HG03280 (cell line): ENCODE measurements at regions not wholly inside any gene's neighbourhood (a gene's known extent, or its start where the extent isn't known, plus 50 kb on each side); places are given as distances from the start of the nearest gene placed in this dataset.

Source experiments
- ATAC-seq: cut with Tn5 transposase; IDR thresholded peaks from one replicate; pipeline ENCODE4 v1.9.1; 2021; ENCODE audit warnings: mild to moderate bottlenecking, moderate library complexity; ENCODE audit not compliant: unreplicated experiment

GRCh38 chr2:42926434-42927333 is 134.3 kb upstream of the HAAO start:
- no peak for ATAC-seq

- no peak for ATAC-seq
These were observed 133.5 kb upstream of the HAAO start for GRCh38 chr2:42925742-42926433.

GRCh38 chr2:42924418-42924886 is 132.1 kb upstream of the HAAO start:
- ATAC-seq: no peak

GRCh38 chr2:42923580-42924417 is 131.4 kb upstream of the HAAO start:
- ATAC-seq: no peak

- ATAC-seq: no peak
These were observed 130.6 kb upstream of the HAAO start for GRCh38 chr2:42922790-42923579.

- no peak for ATAC-seq
These were observed 129.9 kb upstream of the HAAO start for GRCh38 chr2:42922293-42922692.

- no peak for ATAC-seq
These were observed 129.3 kb upstream of the HAAO start for GRCh38 chr2:42921721-42922120.

- no peak for ATAC-seq
These were observed 128.8 kb upstream of the HAAO start for GRCh38 chr2:42921147-42921520.

- ATAC-seq: no peak
These were observed 128.2 kb upstream of the HAAO start for GRCh38 chr2:42920446-42921146.

- no peak for ATAC-seq
These were observed 126.4 kb upstream of the HAAO start for GRCh38 chr2:42918671-42919318.

GRCh38 chr2:42918041-42918440 is 125.7 kb upstream of the HAAO start:
- ATAC-seq: no peak

- ATAC-seq: no peak
These were observed 125.1 kb upstream of the HAAO start for GRCh38 chr2:42917425-42917927.

GRCh38 chr2:42916324-42916723 is 123.9 kb upstream of the HAAO start:
- no peak for ATAC-seq

GRCh38 chr2:42914860-42915259 is 122.5 kb upstream of the HAAO start:
- ATAC-seq: no peak

- no peak for ATAC-seq
These were observed 121.9 kb upstream of the HAAO start for GRCh38 chr2:42914314-42914713.

GRCh38 chr2:42913280-42913878 is 121.0 kb upstream of the HAAO start:
- no peak for ATAC-seq

- no peak for ATAC-seq
These were observed 118.4 kb upstream of the HAAO start for GRCh38 chr2:42910645-42911405.

- ATAC-seq: no peak
These were observed 117.6 kb upstream of the HAAO start for GRCh38 chr2:42909966-42910365.
